Lung (tissue), 11 donors: ENCODE measurements at regions not wholly inside any gene's neighbourhood (a gene's known extent, or its start where the extent isn't known, plus 50 kb on each side); places are given as distances from the start of the nearest gene placed in this dataset.

Experiments
- ATAC-seq: fragments of 200-7000 bp; cut with Tn5 transposase; one replicate; pipeline ENCODE4 v1.9.1; 2020; ENCODE audit warnings: moderate number of reproducible peaks; ENCODE audit not compliant: insufficient read depth, low FRiP score
- DNase-seq, 3 donors: peaks; one replicate each; pipeline ENCODE4 v3.0.0-alpha.2; 2013 to 2017
- H3K27ac ChIP-seq, 2 donors: one replicate each; pipeline ENCODE4 v1.5.1; 2013; ENCODE audit warnings: mild to moderate bottlenecking in 2 of 2, moderate library complexity in 2 of 2, control low read depth in 1 of 2, inconsistent platforms in 1 of 2, low read depth in 1 of 2, low read length in 1 of 2
- H3K27me3 ChIP-seq, 3 donors: one replicate each; pipeline ENCODE4 v1.5.1; 2013; ENCODE audit warnings: low read length in 2 of 3; ENCODE audit not compliant: control insufficient read depth in 3 of 3, insufficient read depth in 3 of 3
- H3K36me3 ChIP-seq, 4 donors: one replicate each; pipeline ENCODE4 v1.5.1; 2013; ENCODE audit warnings: low read length in 4 of 4, mild to moderate bottlenecking in 1 of 4, moderate library complexity in 1 of 4; ENCODE audit not compliant: control insufficient read depth in 4 of 4, insufficient read depth in 4 of 4
- H3K4me1 ChIP-seq, 5 donors: one replicate each; pipeline ENCODE4 v1.5.1; 2013; ENCODE audit warnings: low read length in 5 of 5, mild to moderate bottlenecking in 2 of 5, moderate library complexity in 1 of 5; ENCODE audit not compliant: control insufficient read depth in 5 of 5, insufficient read depth in 5 of 5
- H3K4me3 ChIP-seq: one replicate; pipeline ENCODE4 v1.5.1; 2013; ENCODE audit warnings: mild to moderate bottlenecking, control low read depth, moderate library complexity
- H3K9ac ChIP-seq, 2 donors: one replicate each; pipeline ENCODE4 v1.5.1; 2013; ENCODE audit warnings: low read length in 2 of 2, control low read depth in 1 of 2; ENCODE audit not compliant: insufficient read depth in 1 of 2
- H3K9me3 ChIP-seq, 4 donors: one replicate each; pipeline ENCODE4 v1.5.1; 2013; ENCODE audit warnings: low read length in 3 of 4, mild to moderate bottlenecking in 1 of 4, moderate library complexity in 1 of 4; ENCODE audit not compliant: control insufficient read depth in 4 of 4, insufficient read depth in 3 of 4
- WGBS, 2 donors: extraction: QIAGEN DNeasy Blood & Tissue Kit; methylation state at CpG; one replicate each; pipeline ENCODE4 v1.1.7; 2013; 5-methylcytosine and 5-hydroxymethylcytosine counted together
- TF ChIP-seq, protein P1 (sequence below): IDR thresholded peaks from 2 replicates; pipeline ENCODE4 v1.5.1; 2012; ENCODE audit warnings: mild to moderate bottlenecking; ENCODE audit errors: control extremely low read depth, extremely low read depth
- donor health status: control.
- donor health status: control.
- donor health status: Bipolar disorder and iron deficiency.
- donor health status: healthy.
- donor health status: DM: yes; HTN: yes; CAD: no.

DNA sequence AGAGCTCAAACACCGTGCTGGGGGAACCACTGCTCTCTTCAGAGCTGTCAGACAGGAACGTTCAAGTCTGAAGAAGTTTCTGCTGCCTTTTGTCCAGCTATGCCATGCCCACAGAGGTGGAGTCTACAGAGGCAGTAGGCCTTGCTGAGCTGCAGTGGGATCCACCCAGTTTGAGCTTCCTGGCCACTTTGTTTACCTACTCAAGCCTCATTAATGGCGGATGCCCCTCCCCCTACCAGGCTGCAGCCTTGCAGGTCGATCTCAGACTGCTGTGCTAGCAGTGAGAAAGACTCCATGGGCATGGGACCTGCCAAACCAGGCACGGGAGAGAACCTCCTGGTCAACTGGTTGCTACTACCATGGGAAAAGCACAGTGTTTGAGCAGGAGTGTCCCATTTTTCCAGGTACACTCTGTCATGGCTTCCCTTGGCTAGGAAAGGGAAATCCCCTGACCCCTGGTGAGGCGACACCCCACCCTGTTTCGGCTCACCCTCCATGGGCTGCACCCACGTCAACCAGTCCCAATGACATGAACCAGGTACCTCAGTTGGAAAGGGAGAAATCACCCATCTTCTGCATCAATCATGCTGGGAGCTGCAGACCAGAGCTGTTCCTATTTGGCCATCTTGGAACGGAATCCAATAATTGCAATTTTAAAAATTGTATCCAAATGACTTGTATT, 246.9 kb upstream of the ADAMTS16 start:
- ATAC-seq (no peak), DNase-seq (no peak)
- Histone ChIP-seq H3K27me3 (no peaks in the 10 kb centered on the region), H3K4me3 (no peak overlapping the region), H3K27ac (no peak overlapping the region), H3K36me3 (no peaks in the 10 kb centered on the region), H3K9ac (no peak overlapping the region), H3K4me1 (no peaks in the 10 kb centered on the region), H3K9me3 (no peaks in the 10 kb centered on the region)
- 71 to 77% methylated on average over 9 of the region's 9 CpGs for WGBS, 2 donors
- TF ChIP-seq, protein P1, sequence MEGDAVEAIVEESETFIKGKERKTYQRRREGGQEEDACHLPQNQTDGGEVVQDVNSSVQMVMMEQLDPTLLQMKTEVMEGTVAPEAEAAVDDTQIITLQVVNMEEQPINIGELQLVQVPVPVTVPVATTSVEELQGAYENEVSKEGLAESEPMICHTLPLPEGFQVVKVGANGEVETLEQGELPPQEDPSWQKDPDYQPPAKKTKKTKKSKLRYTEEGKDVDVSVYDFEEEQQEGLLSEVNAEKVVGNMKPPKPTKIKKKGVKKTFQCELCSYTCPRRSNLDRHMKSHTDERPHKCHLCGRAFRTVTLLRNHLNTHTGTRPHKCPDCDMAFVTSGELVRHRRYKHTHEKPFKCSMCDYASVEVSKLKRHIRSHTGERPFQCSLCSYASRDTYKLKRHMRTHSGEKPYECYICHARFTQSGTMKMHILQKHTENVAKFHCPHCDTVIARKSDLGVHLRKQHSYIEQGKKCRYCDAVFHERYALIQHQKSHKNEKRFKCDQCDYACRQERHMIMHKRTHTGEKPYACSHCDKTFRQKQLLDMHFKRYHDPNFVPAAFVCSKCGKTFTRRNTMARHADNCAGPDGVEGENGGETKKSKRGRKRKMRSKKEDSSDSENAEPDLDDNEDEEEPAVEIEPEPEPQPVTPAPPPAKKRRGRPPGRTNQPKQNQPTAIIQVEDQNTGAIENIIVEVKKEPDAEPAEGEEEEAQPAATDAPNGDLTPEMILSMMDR, result no peak

DNA sequence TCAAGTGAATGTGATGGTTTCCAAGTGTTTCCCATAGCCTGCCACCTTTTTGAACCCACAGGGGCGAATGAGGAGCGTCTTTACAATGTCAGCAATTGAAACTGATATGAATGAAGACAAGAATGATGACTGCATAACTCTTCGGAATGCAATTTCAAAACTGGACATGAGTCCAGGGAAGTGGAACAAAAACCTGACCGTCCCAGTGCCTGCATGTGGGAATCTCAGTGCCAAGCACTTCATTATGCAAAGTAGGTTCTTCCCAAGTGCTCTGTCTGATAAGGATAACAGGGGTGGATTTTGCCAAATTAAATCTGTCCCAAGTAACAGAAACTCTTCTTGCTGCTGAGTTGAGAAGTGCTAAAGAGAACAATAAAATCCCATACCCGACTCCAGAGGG, 243.8 kb upstream of the ADAMTS16 start:
- TF ChIP-seq, protein P1, result no peak
- no peak overlapping the region for H3K4me3 ChIP-seq
- peaks cover 0 to 2% (median 0%) of the 10 kb centered on the region in 5 donors for H3K4me1 ChIP-seq
- peaks cover 0 to 2% (median 0%) of the 10 kb centered on the region in 4 donors for H3K9me3 ChIP-seq
- no peak for DNase-seq
- no peaks in the 10 kb centered on the region for H3K36me3 ChIP-seq
- no peaks in the 10 kb centered on the region for H3K27me3 ChIP-seq
- no peak for ATAC-seq
- no peak overlapping the region for H3K27ac ChIP-seq
- WGBS, 2 donors, result 58 to 64% methylated on average over 5 of the region's 5 CpGs
- no peak overlapping the region for H3K9ac ChIP-seq

DNA sequence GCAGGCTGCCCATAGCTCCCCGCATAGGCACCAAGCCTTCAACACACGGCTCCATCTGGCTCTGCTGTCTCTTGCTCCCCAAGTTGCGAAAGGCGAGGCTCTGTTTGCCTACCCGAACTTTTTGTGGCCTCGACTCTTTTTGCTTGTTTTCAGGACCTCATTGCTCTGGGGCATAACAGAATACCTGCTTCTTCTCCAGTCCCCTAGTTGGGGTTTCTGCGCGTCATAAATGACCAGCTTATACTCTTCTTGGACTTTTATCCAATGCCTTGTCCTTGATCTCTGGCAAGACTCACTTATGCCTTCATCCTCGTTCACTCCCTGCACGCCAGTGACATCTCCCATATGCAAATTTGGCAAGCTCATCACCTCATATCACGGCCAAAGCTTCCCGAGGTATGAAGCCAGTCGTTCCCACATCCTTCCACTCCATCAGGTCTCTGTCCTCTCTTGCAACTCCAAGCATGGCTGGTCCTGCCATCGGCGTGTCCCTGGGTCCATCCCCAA, 238.8 kb upstream of the ADAMTS16 start:
- Histone ChIP-seq H3K4me1 (peaks cover 0 to 5% (median 2%) of the 10 kb centered on the region in 5 donors), H3K27ac (no peak overlapping the region), H3K9ac (no peak overlapping the region), H3K9me3 (peaks cover 0 to 2% (median 0%) of the 10 kb centered on the region in 4 donors), H3K27me3 (peaks cover 0 to 4% (median 0%) of the 10 kb centered on the region in 3 donors), H3K36me3 (no peaks in the 10 kb centered on the region), H3K4me3 (no peak overlapping the region)
- TF ChIP-seq, protein P1, result no peak
- WGBS, 2 donors, result 80% methylated on average over 15 of the region's 15 CpGs
- ATAC-seq (no peak), DNase-seq (peak in 1 of 3 donors; percentile 18)
